Prostate gland (tissue), 1 donor: ENCODE measurements at regions not wholly inside any gene's neighbourhood (a gene's known extent, or its start where the extent isn't known, plus 50 kb on each side); places are given as distances from the start of the nearest gene placed in this dataset.

ENCODE experiments used
- POLR2A ChIP-seq: fragments of 450-650 bp; IDR thresholded peaks from one replicate; pipeline ENCODE4 v1.6.1; 2016; ENCODE audit warnings: antibody characterized with exemption, mild to moderate bottlenecking
- POLR2AphosphoS5 ChIP-seq: sonication (generic); formaldehyde crosslinking; IDR thresholded peaks from one replicate; pipeline ENCODE4 v1.6.1; 2017; ENCODE audit warnings: antibody characterized with exemption

- TF ChIP-seq POLR2A (no peak), POLR2AphosphoS5 (no peak)
Measured at GRCh38 chr3:192039593-192039992, 578.6 kb downstream of the PYDC2 start.
